ENCODE measurements at regions not wholly inside any gene's neighbourhood (a gene's known extent, or its start where the extent isn't known, plus 50 kb on each side); places are given as distances from the start of the nearest gene placed in this dataset.

DNA sequence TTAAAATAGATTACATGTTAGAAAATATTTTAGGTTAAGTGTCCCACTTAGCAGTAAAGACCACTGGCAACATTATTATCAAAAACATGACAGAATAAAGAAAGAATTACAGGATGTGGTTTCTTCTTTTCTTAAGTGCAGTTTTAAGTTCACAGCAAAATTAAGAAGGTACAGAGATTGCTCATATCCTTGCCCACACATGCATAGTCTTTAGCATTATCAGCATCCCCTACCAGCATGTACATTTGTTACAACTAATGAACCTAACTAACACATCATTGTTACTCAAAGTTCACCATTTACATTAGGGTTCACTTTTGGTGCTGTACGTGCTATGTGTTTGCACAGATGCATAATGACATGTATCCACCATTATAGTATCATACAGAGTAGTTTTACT, 837.7 kb upstream of the CDH9 start:
- TF ChIP-seq, protein P1, sequence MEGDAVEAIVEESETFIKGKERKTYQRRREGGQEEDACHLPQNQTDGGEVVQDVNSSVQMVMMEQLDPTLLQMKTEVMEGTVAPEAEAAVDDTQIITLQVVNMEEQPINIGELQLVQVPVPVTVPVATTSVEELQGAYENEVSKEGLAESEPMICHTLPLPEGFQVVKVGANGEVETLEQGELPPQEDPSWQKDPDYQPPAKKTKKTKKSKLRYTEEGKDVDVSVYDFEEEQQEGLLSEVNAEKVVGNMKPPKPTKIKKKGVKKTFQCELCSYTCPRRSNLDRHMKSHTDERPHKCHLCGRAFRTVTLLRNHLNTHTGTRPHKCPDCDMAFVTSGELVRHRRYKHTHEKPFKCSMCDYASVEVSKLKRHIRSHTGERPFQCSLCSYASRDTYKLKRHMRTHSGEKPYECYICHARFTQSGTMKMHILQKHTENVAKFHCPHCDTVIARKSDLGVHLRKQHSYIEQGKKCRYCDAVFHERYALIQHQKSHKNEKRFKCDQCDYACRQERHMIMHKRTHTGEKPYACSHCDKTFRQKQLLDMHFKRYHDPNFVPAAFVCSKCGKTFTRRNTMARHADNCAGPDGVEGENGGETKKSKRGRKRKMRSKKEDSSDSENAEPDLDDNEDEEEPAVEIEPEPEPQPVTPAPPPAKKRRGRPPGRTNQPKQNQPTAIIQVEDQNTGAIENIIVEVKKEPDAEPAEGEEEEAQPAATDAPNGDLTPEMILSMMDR (IDR thresholded peaks at IDR 0.05), result no peak
- no peak for TF ChIP-seq EZH2 (IDR thresholded peaks at IDR 0.05)
- TF ChIP-seq EZH2phosphoT487 (IDR thresholded peaks at IDR 0.05), result no peak
